ENCODE measurements at regions not wholly inside any gene's neighbourhood (a gene's known extent, or its start where the extent isn't known, plus 50 kb on each side); places are given as distances from the start of the nearest gene placed in this dataset.

GRCh38 chr12:46518729-46519128 is 146.2 kb upstream of the SLC38A2 start:
- no peak for DNase-seq (ENCODE audit: low read depth)
- TF ChIP-seq CTCF (IDR thresholded peaks at IDR 0.05; ENCODE audit: low read depth, low read length, missing control alignments): no peak
- in situ Hi-C loops (cut with HindIII; ENCODE audit: low sequenced_read_pairs): no loop called here
- H3K4me3 ChIP-seq (ENCODE audit: low read depth, low read length): no peak overlapping the region

- no peak for TF ChIP-seq CTCF (IDR thresholded peaks at IDR 0.05; ENCODE audit: low read depth, low read length, missing control alignments)
- no peak for DNase-seq (ENCODE audit: low read depth)
- no peak overlapping the region for H3K4me3 ChIP-seq (ENCODE audit: low read depth, low read length)
- in situ Hi-C loops (cut with HindIII; ENCODE audit: low sequenced_read_pairs): no loop called here
Observed at GRCh38 chr12:46518169-46518568, 145.6 kb upstream of the SLC38A2 start.

GRCh38 chr12:46517579-46517962 is 145.0 kb upstream of the SLC38A2 start:
- no peak for DNase-seq (ENCODE audit: low read depth)
- in situ Hi-C loops (cut with HindIII; ENCODE audit: low sequenced_read_pairs): no loop called here
- no peak overlapping the region for H3K4me3 ChIP-seq (ENCODE audit: low read depth, low read length)
- no peak for TF ChIP-seq CTCF (IDR thresholded peaks at IDR 0.05; ENCODE audit: low read depth, low read length, missing control alignments)

DNA sequence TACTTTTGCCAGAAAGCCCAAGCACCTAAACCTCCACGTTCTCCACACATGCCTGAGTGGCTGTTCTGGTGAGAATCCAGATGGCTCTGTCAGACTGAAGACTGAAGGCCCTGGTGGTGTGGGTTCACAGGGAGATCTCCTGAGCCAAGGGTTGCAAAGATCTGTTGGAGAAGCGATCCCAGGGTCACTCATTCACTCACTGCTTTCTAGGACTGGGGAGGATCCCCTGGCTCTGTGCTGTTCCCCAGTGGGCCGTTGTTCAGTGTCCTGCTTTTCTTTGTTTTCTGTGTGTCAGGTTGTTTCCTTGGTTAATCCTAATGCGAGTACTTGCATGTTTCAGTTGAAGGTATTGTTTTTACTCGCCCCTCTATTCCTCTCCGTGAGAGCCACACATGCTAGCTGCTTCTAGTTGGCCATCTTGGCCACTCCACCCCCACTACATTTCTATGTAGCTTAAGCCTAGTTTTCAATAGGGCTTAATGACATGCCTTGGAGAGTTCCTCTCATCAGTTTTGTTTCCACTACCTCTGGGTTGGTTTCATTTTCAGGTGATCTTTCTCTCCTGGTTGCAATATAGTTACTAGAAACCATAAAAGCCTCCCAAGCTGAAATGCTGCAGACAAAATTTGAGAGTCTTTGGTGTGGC is 144.5 kb upstream of the SLC38A2 start:
- TF ChIP-seq CTCF (IDR thresholded peaks at IDR 0.05; ENCODE audit: low read depth, low read length, missing control alignments): no peak
- no peak overlapping the region for H3K4me3 ChIP-seq (ENCODE audit: low read depth, low read length)
- in situ Hi-C loops (cut with HindIII; ENCODE audit: low sequenced_read_pairs): no loop called here
- DNase-seq (ENCODE audit: low read depth): no peak

DNA sequence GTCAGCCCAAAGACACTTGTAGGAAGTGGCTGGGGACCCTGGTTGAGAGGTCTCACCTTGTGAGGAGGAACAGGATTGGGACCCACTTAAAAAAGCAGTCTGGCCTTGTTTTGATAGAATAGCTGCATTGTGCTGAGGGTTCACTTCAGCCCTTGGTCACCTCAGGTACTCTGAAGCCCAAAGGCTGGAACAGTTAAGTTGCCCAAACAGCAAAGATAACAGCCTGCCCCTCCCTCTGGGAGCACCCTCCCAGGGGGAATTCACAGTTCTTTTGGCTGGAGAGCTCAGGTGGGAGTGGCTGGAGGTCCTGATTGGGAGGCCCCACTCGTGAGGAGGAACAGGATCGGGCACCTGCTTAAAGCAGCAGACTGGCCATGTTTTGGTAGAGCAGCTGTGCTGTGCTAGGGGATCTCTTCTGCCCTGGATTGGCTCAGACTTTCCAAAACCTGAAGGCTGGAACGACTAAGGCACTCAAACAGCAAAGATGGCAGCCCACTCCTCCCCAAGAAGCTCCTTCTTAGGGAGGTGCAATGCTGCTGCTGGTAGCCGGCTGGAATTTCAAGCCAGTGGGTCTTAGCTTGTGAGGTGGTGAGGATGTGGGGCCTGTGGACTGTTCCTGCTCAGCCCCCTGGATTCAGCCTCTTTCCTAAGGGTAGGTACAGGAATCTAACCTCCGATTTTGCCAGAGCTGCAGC is 143.8 kb upstream of the SLC38A2 start:
- DNase-seq (ENCODE audit: low read depth): no peak
- no peak overlapping the region for H3K4me3 ChIP-seq (ENCODE audit: low read depth, low read length)
- no peak for TF ChIP-seq CTCF (IDR thresholded peaks at IDR 0.05; ENCODE audit: low read depth, low read length, missing control alignments)
- in situ Hi-C loops (cut with HindIII; ENCODE audit: low sequenced_read_pairs): no loop called here

GRCh38 chr12:46515829-46516228 is 143.3 kb upstream of the SLC38A2 start:
- DNase-seq (ENCODE audit: low read depth): no peak
- H3K4me3 ChIP-seq (ENCODE audit: low read depth, low read length): no peak overlapping the region
- in situ Hi-C loops (cut with HindIII; ENCODE audit: low sequenced_read_pairs): no loop called here
- TF ChIP-seq CTCF (IDR thresholded peaks at IDR 0.05; ENCODE audit: low read depth, low read length, missing control alignments): no peak

All from astrocyte of the cerebellum (primary cell).